Activated CD8-positive, alpha-beta T cell treated with anti-CD3 and anti-CD28 coated beads for 36 hours (primary cell): ENCODE measurements at regions not wholly inside any gene's neighbourhood (a gene's known extent, or its start where the extent isn't known, plus 50 kb on each side); places are given as distances from the start of the nearest gene placed in this dataset.

Experiments used
- ATAC-seq: fragments of 200-7000 bp; cut with Tn5 transposase; one replicate; pipeline ENCODE4 v1.10.0; 2021; ENCODE audit warnings: mild to moderate bottlenecking, moderate library complexity
- CTCF ChIA-PET: fragments of 350-600 bp; sonication (Branson Sonifier 250); formaldehyde crosslinking; loops from one replicate; lab custom pipeline; 2021; ENCODE audit warnings: antibody characterized with exemption; lab: Charles Lee
- POLR2A ChIA-PET: fragments of 350-600 bp; sonication (Branson Sonifier 250); formaldehyde crosslinking; loops from one replicate; lab custom pipeline; 2021; ENCODE audit warnings: antibody characterized with exemption; lab: Charles Lee
- DNase-seq: peaks from one replicate; pipeline ENCODE4 v3.0.0-alpha.2; 2020
- H3K27ac Mint-ChIP-seq: one replicate; pipeline ENCODE4 v1.8.0; 2021; ENCODE audit warnings: mild to moderate bottlenecking, mixed read lengths
- H3K27me3 Mint-ChIP-seq: one replicate; pipeline ENCODE4 v1.8.0; 2021; ENCODE audit warnings: mixed read lengths
- H3K36me3 Mint-ChIP-seq: one replicate; pipeline ENCODE4 v1.8.0; 2021; ENCODE audit warnings: low read depth, mixed read lengths
- H3K4me1 Mint-ChIP-seq: one replicate; pipeline ENCODE4 v1.8.0; 2021; ENCODE audit warnings: low read depth, mixed read lengths
- H3K4me3 Mint-ChIP-seq: one replicate; pipeline ENCODE4 v1.8.0; 2021; ENCODE audit warnings: mild to moderate bottlenecking, moderate library complexity, mixed read lengths
- H3K9me3 Mint-ChIP-seq: one replicate; pipeline ENCODE4 v1.8.0; 2021; ENCODE audit warnings: mixed read lengths
- CTCF ChIP-seq: fragments of 200-600 bp; IDR thresholded peaks from one replicate; pipeline ENCODE4 v1.8.0; 2022; ENCODE audit warnings: antibody characterized with exemption, mild to moderate bottlenecking
- intact Hi-C: fragments of 100-400 bp; cut with micrococcal nuclease; formaldehyde crosslinking; loops from one replicate; pipeline ENCODE4 v1.10.0; 2022

DNA sequence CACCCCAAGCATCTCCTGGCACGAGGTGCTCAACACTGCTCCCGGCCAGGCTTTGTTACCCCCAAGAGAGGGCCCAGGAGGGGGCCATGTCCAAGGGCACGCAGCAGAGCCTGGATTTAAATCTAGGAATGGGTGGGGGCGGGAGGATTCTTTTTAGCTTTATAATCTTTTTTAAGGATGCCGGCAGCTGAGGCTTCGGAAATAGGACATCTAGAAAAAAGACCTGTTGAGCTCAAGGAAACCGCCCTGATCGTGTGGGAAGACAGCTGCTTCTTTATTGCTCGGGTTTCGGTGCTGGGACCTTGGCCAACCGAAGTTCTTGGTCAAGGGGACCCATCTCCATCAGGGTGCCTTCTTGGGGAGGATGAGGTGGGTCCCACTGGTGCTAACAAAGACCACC, 317.9 kb downstream of the CTTN start:
- ATAC-seq, result no peak

GRCh38 chr11:70716986-70717775, 318.9 kb downstream of the CTTN start:
- H3K9me3 Mint-ChIP-seq, result no peaks in the 10 kb centered on the region
- ATAC-seq, result no peak

More for the DNA sequence above, 317.9 kb downstream of the CTTN start:
- Mint-ChIP-seq H3K4me1 (no peaks in the 10 kb centered on the region), H3K27ac (no peak overlapping the region), H3K36me3 (no peaks in the 10 kb centered on the region), H3K9me3 (no peaks in the 10 kb centered on the region), H3K27me3 (peaks cover 12% of the 10 kb centered on the region), H3K4me3 (no peak overlapping the region)
- no peak for DNase-seq
- CTCF ChIA-PET, result no interaction called here
- intact Hi-C loops, result no loop called here
- POLR2A ChIA-PET, result no interaction called here
- no peak for TF ChIP-seq CTCF

DNA sequence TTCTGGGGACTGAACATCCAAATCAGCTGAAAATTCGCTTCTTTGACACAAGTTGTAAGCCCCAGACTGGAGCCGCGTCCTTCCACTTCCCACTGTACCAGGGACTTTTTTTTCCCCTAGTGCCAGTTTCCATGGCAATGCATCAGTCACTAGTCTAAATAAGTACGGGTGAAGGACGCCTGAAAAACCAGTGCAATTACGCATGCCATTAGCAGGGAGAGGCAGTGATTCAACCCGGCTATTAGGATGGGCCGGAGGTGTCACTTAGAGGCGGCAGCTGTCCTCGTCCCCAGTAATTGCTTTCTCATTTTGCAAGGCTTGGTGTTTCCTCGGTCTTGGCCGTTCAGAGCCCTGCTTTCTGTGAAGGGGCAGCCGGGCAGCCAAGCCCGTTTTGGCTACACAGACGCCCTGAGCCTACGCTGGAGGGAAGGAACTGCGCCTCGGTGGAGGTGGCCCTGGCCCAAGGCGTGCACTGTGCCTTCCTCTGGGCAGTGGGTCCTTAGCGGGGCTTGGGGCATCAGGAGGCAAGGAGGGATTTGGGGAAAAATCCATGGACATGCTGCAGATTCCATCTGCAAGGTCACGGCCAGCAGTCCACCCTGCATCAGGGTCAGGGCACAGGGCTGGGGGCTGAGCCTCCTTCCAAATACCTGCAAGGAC, 319.7 kb downstream of the CTTN start:
- CTCF ChIA-PET, result no interaction called here
- DNase-seq (no peak), ATAC-seq (no peak)
- Mint-ChIP-seq H3K4me3 (no peak overlapping the region), H3K9me3 (no peaks in the 10 kb centered on the region), H3K27me3 (peaks cover 9% of the 10 kb centered on the region), H3K4me1 (no peaks in the 10 kb centered on the region), H3K36me3 (no peaks in the 10 kb centered on the region), H3K27ac (no peak overlapping the region)
- intact Hi-C loops, result no loop called here
- no peak for TF ChIP-seq CTCF
- POLR2A ChIA-PET, result no interaction called here

More at GRCh38 chr11:70716986-70717775, 318.9 kb downstream of the CTTN start:
- Mint-ChIP-seq H3K27ac (no peak overlapping the region), H3K4me1 (no peaks in the 10 kb centered on the region), H3K4me3 (no peak overlapping the region), H3K36me3 (no peaks in the 10 kb centered on the region), H3K27me3 (peaks cover 11% of the 10 kb centered on the region)
- DNase-seq, result no peak
- TF ChIP-seq CTCF, result no peak
- intact Hi-C loops, result no loop called here
- POLR2A ChIA-PET, result no interaction called here
- CTCF ChIA-PET, result no interaction called here

GRCh38 chr11:70719516-70719915, 321.2 kb downstream of the CTTN start:
- ATAC-seq (no peak), DNase-seq (no peak)
- POLR2A ChIA-PET, result no interaction called here
- H3K27ac Mint-ChIP-seq, result no peak overlapping the region
- intact Hi-C loops, result no loop called here
- H3K4me3 Mint-ChIP-seq, result no peak overlapping the region
- no peaks in the 10 kb centered on the region for H3K9me3 Mint-ChIP-seq
- no peaks in the 10 kb centered on the region for H3K4me1 Mint-ChIP-seq
- H3K36me3 Mint-ChIP-seq, result no peaks in the 10 kb centered on the region
- H3K27me3 Mint-ChIP-seq, result peaks cover 10% of the 10 kb centered on the region
- CTCF ChIA-PET, result no interaction called here
- no peak for TF ChIP-seq CTCF

DNA sequence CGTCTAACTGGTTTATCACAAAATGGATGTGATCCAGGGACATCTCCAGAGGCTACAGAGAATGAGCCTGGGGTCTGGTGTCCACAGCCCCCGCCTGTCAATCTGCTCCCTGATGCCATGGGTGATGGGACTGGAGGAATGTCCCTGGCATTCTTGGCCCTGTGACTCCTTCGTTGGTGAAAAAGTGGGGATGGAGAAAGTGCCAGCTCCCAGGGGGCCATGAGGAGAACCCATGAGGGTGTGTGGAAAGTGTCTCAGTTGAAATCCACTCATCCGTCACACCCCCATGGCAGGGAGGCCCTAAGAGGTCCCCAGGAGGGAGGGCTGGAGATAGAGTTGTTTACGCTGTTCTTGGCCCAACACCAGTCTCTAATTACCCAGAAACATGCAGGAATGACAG, 322.0 kb downstream of the CTTN start:
- ChIA-PET CTCF (no interaction called here), POLR2A (no interaction called here)
- H3K36me3 Mint-ChIP-seq, result no peaks in the 10 kb centered on the region
- H3K27me3 Mint-ChIP-seq, result peaks cover 12% of the 10 kb centered on the region
- no peak overlapping the region for H3K4me3 Mint-ChIP-seq
- H3K4me1 Mint-ChIP-seq, result no peaks in the 10 kb centered on the region
- no peaks in the 10 kb centered on the region for H3K9me3 Mint-ChIP-seq
- intact Hi-C loops, result no loop called here
- no peak for DNase-seq
- no peak overlapping the region for H3K27ac Mint-ChIP-seq
- no peak for TF ChIP-seq CTCF
- no peak for ATAC-seq
